ENCODE measurements at regions not wholly inside any gene's neighbourhood (a gene's known extent, or its start where the extent isn't known, plus 50 kb on each side); places are given as distances from the start of the nearest gene placed in this dataset.

- Histone ChIP-seq H3K4me1 (ENCODE audit: control insufficient read depth, insufficient read depth, low read depth, low read length) (peaks cover 16% of the 10 kb centered on the region), H4K8ac (ENCODE audit: low read length) (no peak overlapping the region), H3K14ac (ENCODE audit: low read length in 2 of 2) (no peak overlapping the region), H3K27me3 (ENCODE audit: control insufficient read depth in 1 of 2, insufficient read depth in 1 of 2, low read length in 2 of 2) (peaks cover 0 to 45% of the 10 kb centered on the region in 2 experiments), H3K23ac (ENCODE audit: low read length in 2 of 2) (no peak overlapping the region), H3K9ac (ENCODE audit: low read length) (no peak overlapping the region), H3K79me1 (replicated peaks; ENCODE audit: low read length, poor library complexity, severe bottlenecking) (no peaks in the 10 kb centered on the region), H2BK120ac (ENCODE audit: low read depth, low read length) (no peak overlapping the region), H3K4me2 (ENCODE audit: low read length, poor library complexity, severe bottlenecking) (peak overlapping the region; percentile 32), H4K91ac (ENCODE audit: low read length) (no peak overlapping the region), H2BK15ac (ENCODE audit: low read depth, poor library complexity, severe bottlenecking) (no peak overlapping the region), H3K18ac (ENCODE audit: low read depth in 1 of 2, low read length in 2 of 2) (no peak overlapping the region), H3K4me3 (ENCODE audit: insufficient read depth in 1 of 2, low read depth in 1 of 2, low read length in 2 of 2) (no peak overlapping the region), H2BK12ac (ENCODE audit: low read length in 2 of 2) (no peak overlapping the region), H2AFZ (ENCODE audit: low read depth, low read length) (no peak overlapping the region), H3K27ac (ENCODE audit: low read length, poor library complexity, severe bottlenecking) (peak overlapping the region; percentile 90), H2BK5ac (ENCODE audit: low read depth, low read length, poor library complexity, severe bottlenecking) (peak overlapping the region; percentile 87), H3K36me3 (ENCODE audit: control insufficient read depth in 1 of 2, insufficient read depth in 2 of 2, low read depth in 1 of 2, low read length in 2 of 2) (no peaks in the 10 kb centered on the region), H3K9me3 (ENCODE audit: control insufficient read depth, low read length) (no peaks in the 10 kb centered on the region), H3K4ac (ENCODE audit: low read depth in 1 of 2, low read length in 2 of 2) (no peak overlapping the region), H2AK5ac (ENCODE audit: low read length, severe bottlenecking) (peak overlapping the region; percentile 83)
- peak; percentile 26 for DNase-seq
- WGBS: 86% methylated on average over 5 of the region's 5 CpGs
Observed at GRCh38 chr3:14295801-14296200, 106.6 kb upstream of the SLC6A6 start.

DNA sequence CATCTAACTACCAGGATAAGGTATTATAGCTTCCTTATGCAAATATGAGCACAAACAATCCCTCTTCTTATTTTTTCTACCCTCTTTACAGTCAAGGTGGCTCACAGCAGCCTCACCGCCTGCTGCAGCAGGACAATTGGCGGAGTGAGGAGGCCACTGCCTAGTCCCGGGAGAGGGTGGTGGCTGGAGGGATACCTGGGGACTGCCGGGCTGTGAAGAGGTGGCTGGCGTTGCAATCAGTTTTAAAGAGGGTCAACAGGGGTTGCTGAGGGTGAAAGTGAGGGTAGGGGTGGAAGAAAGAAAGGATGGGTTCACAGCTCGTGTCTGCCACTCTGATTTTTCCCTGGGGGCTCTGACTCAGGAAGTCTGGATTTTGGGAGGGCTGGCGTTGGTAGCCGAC is 105.1 kb upstream of the SLC6A6 start:
- Histone ChIP-seq H3K79me1 (replicated peaks; ENCODE audit: low read length, poor library complexity, severe bottlenecking) (no peaks in the 10 kb centered on the region), H3K14ac (ENCODE audit: low read length in 2 of 2) (no peak overlapping the region), H3K27ac (ENCODE audit: low read length, poor library complexity, severe bottlenecking) (no peak overlapping the region), H2BK120ac (ENCODE audit: low read depth, low read length) (no peak overlapping the region), H3K18ac (ENCODE audit: low read depth in 1 of 2, low read length in 2 of 2) (no peak overlapping the region), H2BK15ac (ENCODE audit: low read depth, poor library complexity, severe bottlenecking) (no peak overlapping the region), H4K91ac (ENCODE audit: low read length) (peak overlapping the region; percentile 25), H2BK12ac (ENCODE audit: low read length in 2 of 2) (no peak overlapping the region), H3K36me3 (ENCODE audit: control insufficient read depth in 1 of 2, insufficient read depth in 2 of 2, low read depth in 1 of 2, low read length in 2 of 2) (no peaks in the 10 kb centered on the region), H2AFZ (ENCODE audit: low read depth, low read length) (no peak overlapping the region), H3K4ac (ENCODE audit: low read depth in 1 of 2, low read length in 2 of 2) (no peak overlapping the region), H2AK5ac (ENCODE audit: low read length, severe bottlenecking) (peak overlapping the region; percentile 83), H3K4me3 (ENCODE audit: insufficient read depth in 1 of 2, low read depth in 1 of 2, low read length in 2 of 2) (no peak overlapping the region), H3K9me3 (ENCODE audit: control insufficient read depth, low read length) (no peaks in the 10 kb centered on the region), H3K9ac (ENCODE audit: low read length) (no peak overlapping the region), H3K23ac (ENCODE audit: low read length in 2 of 2) (no peak overlapping the region), H3K27me3 (ENCODE audit: control insufficient read depth in 1 of 2, insufficient read depth in 1 of 2, low read length in 2 of 2) (peaks cover 0 to 38% of the 10 kb centered on the region in 2 experiments), H2BK5ac (ENCODE audit: low read depth, low read length, poor library complexity, severe bottlenecking) (no peak overlapping the region), H4K8ac (ENCODE audit: low read length) (no peak overlapping the region), H3K4me1 (ENCODE audit: control insufficient read depth, insufficient read depth, low read depth, low read length) (peaks cover 18% of the 10 kb centered on the region), H3K4me2 (ENCODE audit: low read length, poor library complexity, severe bottlenecking) (no peak overlapping the region)
- WGBS: 83% methylated on average over 7 of the region's 8 CpGs
- DNase-seq: no peak

- H3K27ac ChIP-seq (ENCODE audit: low read length, poor library complexity, severe bottlenecking): no peak overlapping the region
- H3K4me3 ChIP-seq (ENCODE audit: insufficient read depth in 1 of 2, low read depth in 1 of 2, low read length in 2 of 2): no peak overlapping the region
- H4K8ac ChIP-seq (ENCODE audit: low read length): no peak overlapping the region
- no peak for DNase-seq
- peaks cover 18% of the 10 kb centered on the region for H3K4me1 ChIP-seq (ENCODE audit: control insufficient read depth, insufficient read depth, low read depth, low read length)
- peaks cover 0 to 37% of the 10 kb centered on the region in 2 experiments for H3K27me3 ChIP-seq (ENCODE audit: control insufficient read depth in 1 of 2, insufficient read depth in 1 of 2, low read length in 2 of 2)
- H2BK12ac ChIP-seq (ENCODE audit: low read length in 2 of 2): no peak overlapping the region
- WGBS: 88% methylated on average over 37 of the region's 37 CpGs
- H3K9ac ChIP-seq (ENCODE audit: low read length): no peak overlapping the region
- H3K9me3 ChIP-seq (ENCODE audit: control insufficient read depth, low read length): no peaks in the 10 kb centered on the region
- H3K4ac ChIP-seq (ENCODE audit: low read depth in 1 of 2, low read length in 2 of 2): no peak overlapping the region
- H3K79me1 ChIP-seq (replicated peaks; ENCODE audit: low read length, poor library complexity, severe bottlenecking): no peaks in the 10 kb centered on the region
- H3K23ac ChIP-seq (ENCODE audit: low read length in 2 of 2): no peak overlapping the region
- no peak overlapping the region for H3K4me2 ChIP-seq (ENCODE audit: low read length, poor library complexity, severe bottlenecking)
- no peak overlapping the region for H2BK120ac ChIP-seq (ENCODE audit: low read depth, low read length)
- H3K14ac ChIP-seq (ENCODE audit: low read length in 2 of 2): no peak overlapping the region
- H2BK5ac ChIP-seq (ENCODE audit: low read depth, low read length, poor library complexity, severe bottlenecking): no peak overlapping the region
- H2AFZ ChIP-seq (ENCODE audit: low read depth, low read length): no peak overlapping the region
- H3K18ac ChIP-seq (ENCODE audit: low read depth in 1 of 2, low read length in 2 of 2): no peak overlapping the region
- H4K91ac ChIP-seq (ENCODE audit: low read length): peak overlapping the region; percentile 25
- peak overlapping the region; percentile 19 for H2BK15ac ChIP-seq (ENCODE audit: low read depth, poor library complexity, severe bottlenecking)
- peak overlapping the region; percentile 18 for H2AK5ac ChIP-seq (ENCODE audit: low read length, severe bottlenecking)
- no peaks in the 10 kb centered on the region for H3K36me3 ChIP-seq (ENCODE audit: control insufficient read depth in 1 of 2, insufficient read depth in 2 of 2, low read depth in 1 of 2, low read length in 2 of 2)
Observed at GRCh38 chr3:14297784-14298236, 104.6 kb upstream of the SLC6A6 start.

DNA sequence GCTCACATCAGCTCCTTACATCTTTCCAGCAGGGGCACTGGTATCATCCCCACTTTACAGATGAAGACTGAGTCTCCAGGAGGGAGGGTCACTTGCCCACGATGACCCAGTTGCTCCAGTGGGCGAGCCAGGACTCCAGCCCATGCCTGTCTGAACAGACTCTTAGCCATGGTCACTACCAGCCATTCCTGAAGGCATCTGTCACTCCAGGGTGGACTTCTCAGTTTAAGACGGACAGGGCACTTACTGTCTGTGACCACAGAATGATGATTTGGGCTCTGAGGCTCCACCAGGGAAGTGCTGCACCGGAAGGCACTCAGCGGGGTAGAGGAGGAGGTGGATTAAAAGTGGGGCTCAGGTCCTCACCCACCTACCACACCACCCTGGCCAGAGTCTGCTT is 104.0 kb upstream of the SLC6A6 start:
- Histone ChIP-seq H3K79me1 (replicated peaks; ENCODE audit: low read length, poor library complexity, severe bottlenecking) (no peaks in the 10 kb centered on the region), H3K36me3 (ENCODE audit: control insufficient read depth in 1 of 2, insufficient read depth in 2 of 2, low read depth in 1 of 2, low read length in 2 of 2) (no peaks in the 10 kb centered on the region), H3K27me3 (ENCODE audit: control insufficient read depth in 1 of 2, insufficient read depth in 1 of 2, low read length in 2 of 2) (peaks cover 4 to 42% of the 10 kb centered on the region in 2 experiments), H3K9ac (ENCODE audit: low read length) (no peak overlapping the region), H3K4ac (ENCODE audit: low read depth in 1 of 2, low read length in 2 of 2) (no peak overlapping the region), H3K18ac (ENCODE audit: low read depth in 1 of 2, low read length in 2 of 2) (no peak overlapping the region), H3K4me3 (ENCODE audit: insufficient read depth in 1 of 2, low read depth in 1 of 2, low read length in 2 of 2) (no peak overlapping the region), H4K8ac (ENCODE audit: low read length) (no peak overlapping the region), H3K23ac (ENCODE audit: low read length in 2 of 2) (no peak overlapping the region), H2AK5ac (ENCODE audit: low read length, severe bottlenecking) (peak overlapping the region; percentile 14), H2BK12ac (ENCODE audit: low read length in 2 of 2) (no peak overlapping the region), H3K27ac (ENCODE audit: low read length, poor library complexity, severe bottlenecking) (no peak overlapping the region), H4K91ac (ENCODE audit: low read length) (no peak overlapping the region), H2BK120ac (ENCODE audit: low read depth, low read length) (no peak overlapping the region), H3K4me2 (ENCODE audit: low read length, poor library complexity, severe bottlenecking) (no peak overlapping the region), H2BK15ac (ENCODE audit: low read depth, poor library complexity, severe bottlenecking) (no peak overlapping the region), H3K4me1 (ENCODE audit: control insufficient read depth, insufficient read depth, low read depth, low read length) (peaks cover 17% of the 10 kb centered on the region), H2BK5ac (ENCODE audit: low read depth, low read length, poor library complexity, severe bottlenecking) (no peak overlapping the region), H3K9me3 (ENCODE audit: control insufficient read depth, low read length) (no peaks in the 10 kb centered on the region), H2AFZ (ENCODE audit: low read depth, low read length) (no peak overlapping the region), H3K14ac (ENCODE audit: low read length in 2 of 2) (no peak overlapping the region)
- no peak for DNase-seq
- 91% methylated on average over 5 of the region's 5 CpGs for WGBS

Measured in mesenchymal stem cell (in vitro differentiated cells and primary cell).